ENCODE measurements at regions not wholly inside any gene's neighbourhood (a gene's known extent, or its start where the extent isn't known, plus 50 kb on each side); places are given as distances from the start of the nearest gene placed in this dataset.

DNA sequence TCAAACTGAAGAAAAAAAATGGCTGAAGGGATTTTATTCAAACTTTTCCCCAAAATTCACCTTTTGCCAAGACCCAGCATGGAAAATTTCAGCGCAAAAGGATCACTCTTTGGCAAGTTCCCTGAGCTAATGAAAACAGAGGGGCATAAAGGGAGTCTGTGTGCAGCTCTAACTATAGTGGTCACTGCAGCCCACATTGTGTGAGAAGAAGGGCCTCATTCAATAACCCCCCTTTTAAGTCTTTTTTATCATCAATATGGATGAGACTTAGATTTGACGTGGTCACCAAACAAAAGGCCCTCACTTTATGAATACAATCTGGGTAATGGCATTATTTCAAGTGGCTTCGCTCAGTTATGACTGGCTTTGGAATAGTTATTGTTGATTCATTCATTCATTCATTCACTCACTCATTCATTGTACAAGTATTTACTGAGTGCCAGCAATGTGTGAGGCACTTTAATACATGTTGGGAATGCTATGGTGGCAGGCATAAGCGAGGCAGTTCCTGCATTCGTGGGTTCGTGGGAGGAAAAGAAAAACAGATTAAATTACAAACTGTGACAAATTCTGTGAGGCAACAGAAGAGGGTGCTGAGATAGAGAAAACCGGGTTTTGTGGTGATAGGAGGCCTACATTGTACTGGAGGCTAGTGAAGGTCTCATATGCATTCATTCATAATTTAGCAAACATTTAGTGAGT is 145.7 kb upstream of the KLF4 start:
- 91% methylated on average over 7 of the region's 7 CpGs for WGBS

DNA sequence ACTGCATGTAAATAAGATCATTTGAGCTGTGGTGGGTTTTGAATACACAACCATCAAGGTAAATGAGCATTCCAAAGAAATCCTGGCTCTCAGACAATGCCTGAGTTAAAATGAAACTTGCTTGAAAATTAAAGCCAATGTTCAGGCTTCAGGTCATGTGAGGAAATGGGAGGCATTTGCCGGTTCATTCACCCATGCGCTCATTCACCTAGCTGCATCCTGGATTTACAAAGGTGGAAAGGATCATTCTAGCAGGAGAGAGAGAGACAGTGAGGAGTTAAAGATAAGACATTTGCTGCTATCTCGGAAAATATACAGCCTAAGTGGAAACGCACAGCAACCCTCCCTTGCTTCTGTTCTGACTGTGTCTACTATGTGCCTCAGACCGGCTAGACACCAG is 143.8 kb upstream of the KLF4 start:
- peaks cover 0 to 4% (median 0%) of the 10 kb centered on the region in 4 donors for H3K4me1 ChIP-seq (ENCODE audit: control insufficient read depth in 4 of 4, insufficient read depth in 4 of 4, low read length in 3 of 4)
- no peaks in the 10 kb centered on the region for H3K27me3 ChIP-seq (ENCODE audit: control insufficient read depth in 4 of 4, insufficient read depth in 4 of 4, low read length in 3 of 4)
- WGBS: 46% methylated on average over 5 of the region's 5 CpGs
- H3K9me3 ChIP-seq (ENCODE audit: control insufficient read depth in 4 of 4, low read length in 3 of 4): no peaks in the 10 kb centered on the region
- TF ChIP-seq TAF1 (conservative IDR thresholded peaks at IDR 0.05) (no peak), RXRA (IDR thresholded peaks at IDR 0.05) (peak; percentile 52 to 67)
- H3K9ac ChIP-seq (ENCODE audit: low read depth in 1 of 2, low read length in 2 of 2): no peak overlapping the region
- H3K27ac ChIP-seq (ENCODE audit: low read depth in 1 of 2, low read length in 2 of 2): no peak overlapping the region
- no peaks in the 10 kb centered on the region for H3K36me3 ChIP-seq (ENCODE audit: control insufficient read depth in 4 of 4, insufficient read depth in 3 of 4, low read depth in 1 of 4, low read length in 3 of 4)
- no peak overlapping the region for H3K4me3 ChIP-seq (ENCODE audit: low read depth in 1 of 3, low read length in 3 of 3)
- DNase-seq (ENCODE audit: low spot score): no peak

More for the DNA sequence above, 145.7 kb upstream of the KLF4 start:
- H3K27me3 ChIP-seq (ENCODE audit: control insufficient read depth in 4 of 4, insufficient read depth in 4 of 4, low read length in 3 of 4): no peaks in the 10 kb centered on the region
- H3K27ac ChIP-seq (ENCODE audit: low read depth in 1 of 2, low read length in 2 of 2): no peak overlapping the region
- H3K36me3 ChIP-seq (ENCODE audit: control insufficient read depth in 4 of 4, insufficient read depth in 3 of 4, low read depth in 1 of 4, low read length in 3 of 4): no peaks in the 10 kb centered on the region
- no peak overlapping the region for H3K4me3 ChIP-seq (ENCODE audit: low read depth in 1 of 3, low read length in 3 of 3)
- peaks cover 0 to 4% (median 0%) of the 10 kb centered on the region in 4 donors for H3K4me1 ChIP-seq (ENCODE audit: control insufficient read depth in 4 of 4, insufficient read depth in 4 of 4, low read length in 3 of 4)
- H3K9ac ChIP-seq (ENCODE audit: low read depth in 1 of 2, low read length in 2 of 2): no peak overlapping the region
- no peak for DNase-seq (ENCODE audit: low spot score)
- no peaks in the 10 kb centered on the region for H3K9me3 ChIP-seq (ENCODE audit: control insufficient read depth in 4 of 4, low read length in 3 of 4)
- TF ChIP-seq FOXA2 (IDR thresholded peaks at IDR 0.05) (no peak), RAD21 (IDR thresholded peaks at IDR 0.05) (no peak)

DNA sequence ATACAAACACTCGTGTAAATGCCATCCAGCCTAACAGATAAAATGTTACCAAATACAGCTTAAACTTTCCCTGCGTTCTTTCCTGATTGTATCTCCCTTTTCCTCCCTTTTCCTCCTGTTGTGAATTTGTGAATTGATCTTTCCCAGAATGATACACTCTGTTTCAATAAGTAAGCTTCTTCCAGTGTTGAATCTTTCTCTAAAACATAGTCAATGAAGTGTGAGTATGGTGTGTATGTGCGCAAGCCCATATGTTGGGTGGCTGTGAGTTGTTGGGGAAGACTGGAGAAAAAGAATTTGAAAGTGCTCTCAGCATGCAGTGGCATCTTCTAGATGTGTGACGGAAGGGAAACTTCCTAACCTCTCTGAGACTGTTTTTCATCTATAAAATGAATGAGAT is 143.1 kb upstream of the KLF4 start:
- peaks cover 0 to 4% (median 0%) of the 10 kb centered on the region in 4 donors for H3K4me1 ChIP-seq (ENCODE audit: control insufficient read depth in 4 of 4, insufficient read depth in 4 of 4, low read length in 3 of 4)
- no peak overlapping the region for H3K4me3 ChIP-seq (ENCODE audit: low read depth in 1 of 3, low read length in 3 of 3)
- no peak for DNase-seq (ENCODE audit: low spot score)
- WGBS: 93% methylated on average over 4 of the region's 4 CpGs
- H3K27me3 ChIP-seq (ENCODE audit: control insufficient read depth in 4 of 4, insufficient read depth in 4 of 4, low read length in 3 of 4): no peaks in the 10 kb centered on the region
- TF ChIP-seq, protein P1, sequence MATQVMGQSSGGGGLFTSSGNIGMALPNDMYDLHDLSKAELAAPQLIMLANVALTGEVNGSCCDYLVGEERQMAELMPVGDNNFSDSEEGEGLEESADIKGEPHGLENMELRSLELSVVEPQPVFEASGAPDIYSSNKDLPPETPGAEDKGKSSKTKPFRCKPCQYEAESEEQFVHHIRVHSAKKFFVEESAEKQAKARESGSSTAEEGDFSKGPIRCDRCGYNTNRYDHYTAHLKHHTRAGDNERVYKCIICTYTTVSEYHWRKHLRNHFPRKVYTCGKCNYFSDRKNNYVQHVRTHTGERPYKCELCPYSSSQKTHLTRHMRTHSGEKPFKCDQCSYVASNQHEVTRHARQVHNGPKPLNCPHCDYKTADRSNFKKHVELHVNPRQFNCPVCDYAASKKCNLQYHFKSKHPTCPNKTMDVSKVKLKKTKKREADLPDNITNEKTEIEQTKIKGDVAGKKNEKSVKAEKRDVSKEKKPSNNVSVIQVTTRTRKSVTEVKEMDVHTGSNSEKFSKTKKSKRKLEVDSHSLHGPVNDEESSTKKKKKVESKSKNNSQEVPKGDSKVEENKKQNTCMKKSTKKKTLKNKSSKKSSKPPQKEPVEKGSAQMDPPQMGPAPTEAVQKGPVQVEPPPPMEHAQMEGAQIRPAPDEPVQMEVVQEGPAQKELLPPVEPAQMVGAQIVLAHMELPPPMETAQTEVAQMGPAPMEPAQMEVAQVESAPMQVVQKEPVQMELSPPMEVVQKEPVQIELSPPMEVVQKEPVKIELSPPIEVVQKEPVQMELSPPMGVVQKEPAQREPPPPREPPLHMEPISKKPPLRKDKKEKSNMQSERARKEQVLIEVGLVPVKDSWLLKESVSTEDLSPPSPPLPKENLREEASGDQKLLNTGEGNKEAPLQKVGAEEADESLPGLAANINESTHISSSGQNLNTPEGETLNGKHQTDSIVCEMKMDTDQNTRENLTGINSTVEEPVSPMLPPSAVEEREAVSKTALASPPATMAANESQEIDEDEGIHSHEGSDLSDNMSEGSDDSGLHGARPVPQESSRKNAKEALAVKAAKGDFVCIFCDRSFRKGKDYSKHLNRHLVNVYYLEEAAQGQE (IDR thresholded peaks at IDR 0.05): no peak
- TF ChIP-seq TAF1 (conservative IDR thresholded peaks at IDR 0.05): no peak
- TF ChIP-seq, protein P2, sequence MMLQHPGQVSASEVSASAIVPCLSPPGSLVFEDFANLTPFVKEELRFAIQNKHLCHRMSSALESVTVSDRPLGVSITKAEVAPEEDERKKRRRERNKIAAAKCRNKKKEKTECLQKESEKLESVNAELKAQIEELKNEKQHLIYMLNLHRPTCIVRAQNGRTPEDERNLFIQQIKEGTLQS (IDR thresholded peaks at IDR 0.05): no peak
- TF ChIP-seq, protein P3, sequence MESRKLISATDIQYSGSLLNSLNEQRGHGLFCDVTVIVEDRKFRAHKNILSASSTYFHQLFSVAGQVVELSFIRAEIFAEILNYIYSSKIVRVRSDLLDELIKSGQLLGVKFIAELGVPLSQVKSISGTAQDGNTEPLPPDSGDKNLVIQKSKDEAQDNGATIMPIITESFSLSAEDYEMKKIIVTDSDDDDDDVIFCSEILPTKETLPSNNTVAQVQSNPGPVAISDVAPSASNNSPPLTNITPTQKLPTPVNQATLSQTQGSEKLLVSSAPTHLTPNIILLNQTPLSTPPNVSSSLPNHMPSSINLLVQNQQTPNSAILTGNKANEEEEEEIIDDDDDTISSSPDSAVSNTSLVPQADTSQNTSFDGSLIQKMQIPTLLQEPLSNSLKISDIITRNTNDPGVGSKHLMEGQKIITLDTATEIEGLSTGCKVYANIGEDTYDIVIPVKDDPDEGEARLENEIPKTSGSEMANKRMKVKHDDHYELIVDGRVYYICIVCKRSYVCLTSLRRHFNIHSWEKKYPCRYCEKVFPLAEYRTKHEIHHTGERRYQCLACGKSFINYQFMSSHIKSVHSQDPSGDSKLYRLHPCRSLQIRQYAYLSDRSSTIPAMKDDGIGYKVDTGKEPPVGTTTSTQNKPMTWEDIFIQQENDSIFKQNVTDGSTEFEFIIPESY (IDR thresholded peaks at IDR 0.05): no peak
- H3K9ac ChIP-seq (ENCODE audit: low read depth in 1 of 2, low read length in 2 of 2): no peak overlapping the region
- H3K27ac ChIP-seq (ENCODE audit: low read depth in 1 of 2, low read length in 2 of 2): no peak overlapping the region
- H3K9me3 ChIP-seq (ENCODE audit: control insufficient read depth in 4 of 4, low read length in 3 of 4): no peaks in the 10 kb centered on the region
- H3K36me3 ChIP-seq (ENCODE audit: control insufficient read depth in 4 of 4, insufficient read depth in 3 of 4, low read depth in 1 of 4, low read length in 3 of 4): no peaks in the 10 kb centered on the region
